Stimulated activated CD8-positive, alpha-beta memory T cell treated with anti-CD3 and anti-CD28 coated beads, Interleukin-12 subunit alpha, Interleukin-12 subunit beta, amount 100 ng/mL, for 1 hour (primary cell): ENCODE measurements at regions not wholly inside any gene's neighbourhood (a gene's known extent, or its start where the extent isn't known, plus 50 kb on each side); places are given as distances from the start of the nearest gene placed in this dataset.

Experiments used
- DNase-seq: peaks from one replicate; pipeline ENCODE4 v3.0.0-alpha.2; 2020; ENCODE audit warnings: low read depth

DNA sequence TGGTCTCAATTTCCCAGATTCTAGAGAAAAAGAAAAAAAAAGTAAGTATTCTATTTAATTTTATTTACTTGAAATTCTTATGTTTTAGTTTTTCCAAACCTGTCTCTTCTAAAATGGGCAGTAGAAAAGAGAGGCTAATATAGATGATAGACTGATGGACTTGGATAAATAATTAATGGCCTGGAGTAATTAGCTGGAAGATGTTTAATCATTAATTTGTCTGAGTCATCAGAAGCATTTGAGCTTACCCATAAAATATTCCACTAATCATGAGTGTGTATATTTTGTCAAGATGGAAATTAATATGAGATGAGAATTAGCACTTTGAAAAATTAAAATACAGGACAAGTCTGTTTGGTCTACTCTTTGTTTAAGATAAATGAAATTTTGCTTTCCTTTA lies 212.1 kb upstream of the MIR17HG start:
- DNase-seq = no peak

DNA sequence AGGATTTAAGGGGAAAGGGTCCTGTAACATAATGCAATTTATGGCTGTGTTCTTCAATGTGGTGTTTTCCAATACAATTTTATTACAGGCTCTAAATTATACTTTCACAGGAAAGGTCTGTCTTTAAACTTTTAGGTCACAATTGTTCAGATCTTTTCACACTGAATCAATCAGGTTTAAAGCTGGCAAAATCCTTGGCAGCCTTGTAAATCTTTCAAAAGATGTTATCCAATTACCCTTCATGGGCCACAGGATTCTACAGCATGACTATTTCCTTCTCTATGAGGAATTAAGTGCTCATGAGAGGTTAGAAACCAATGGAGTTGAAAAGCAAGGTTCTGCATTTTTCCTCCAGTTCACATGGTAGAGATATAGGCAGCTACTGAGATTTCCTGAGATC lies 211.5 kb upstream of the MIR17HG start:
- DNase-seq = no peak

DNA sequence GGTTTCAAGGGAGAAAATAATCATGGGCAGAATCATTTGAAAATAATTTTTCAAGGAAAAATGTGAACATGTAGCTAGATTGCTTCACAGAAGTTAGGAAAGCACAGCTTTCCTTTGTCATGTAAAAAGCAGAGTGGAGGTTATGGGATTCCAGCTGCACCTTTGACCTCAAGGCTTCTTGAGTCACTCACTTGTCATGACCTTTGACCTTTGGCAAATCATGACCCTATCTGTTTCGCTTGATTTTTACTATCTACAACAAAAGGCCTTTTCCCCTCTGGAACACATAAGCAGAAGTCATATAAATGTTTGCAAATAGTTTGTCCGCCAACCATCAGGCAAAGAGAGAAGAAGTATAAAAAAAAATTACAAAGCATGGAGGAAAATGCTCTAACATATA lies 210.7 kb upstream of the MIR17HG start:
- DNase-seq = no peak

DNA sequence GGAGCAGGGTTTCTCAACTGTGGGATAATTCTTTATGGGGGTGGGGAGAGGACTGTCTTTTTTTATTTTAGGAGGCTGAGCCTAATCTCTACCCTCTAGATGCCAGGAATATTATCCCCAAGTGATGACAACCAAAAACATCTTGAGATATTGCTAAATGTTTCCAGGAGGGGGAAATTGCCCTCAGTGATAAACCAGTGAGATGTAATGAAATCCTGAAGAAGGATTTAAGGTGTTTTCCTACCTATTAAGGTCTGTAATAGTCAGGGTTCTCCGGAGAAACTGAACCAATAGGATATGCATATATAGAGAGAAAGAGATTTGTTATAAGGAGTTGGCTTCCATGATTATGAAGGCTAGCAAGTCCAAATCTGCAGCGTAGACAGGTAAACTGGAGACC lies 208.3 kb upstream of the MIR17HG start:
- DNase-seq = no peak

DNA sequence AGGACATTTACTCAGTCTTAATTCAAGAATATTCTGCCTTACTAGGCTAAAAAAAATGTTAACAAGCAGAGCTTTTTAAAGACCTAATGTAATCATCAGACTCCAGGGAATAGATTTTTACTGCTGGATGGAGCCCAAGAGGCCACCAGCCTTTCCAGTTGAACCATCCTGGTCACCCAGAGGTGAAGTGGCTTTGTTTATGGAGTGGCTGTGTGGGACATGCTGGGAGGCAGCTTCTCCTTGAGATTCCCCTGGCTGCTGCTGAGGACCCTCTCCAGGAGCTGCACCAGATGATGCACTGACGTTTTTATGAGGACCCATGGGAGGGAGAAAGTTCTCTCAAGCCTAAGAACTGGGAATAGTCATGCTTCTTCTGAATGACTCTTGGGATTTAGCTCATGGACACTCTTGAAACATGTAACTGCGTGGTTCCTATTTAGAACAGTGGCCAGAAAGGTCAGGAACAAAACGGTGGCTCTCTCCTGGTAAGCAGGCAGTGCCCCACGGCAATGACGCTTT lies 205.9 kb upstream of the MIR17HG start:
- DNase-seq = no peak

DNA sequence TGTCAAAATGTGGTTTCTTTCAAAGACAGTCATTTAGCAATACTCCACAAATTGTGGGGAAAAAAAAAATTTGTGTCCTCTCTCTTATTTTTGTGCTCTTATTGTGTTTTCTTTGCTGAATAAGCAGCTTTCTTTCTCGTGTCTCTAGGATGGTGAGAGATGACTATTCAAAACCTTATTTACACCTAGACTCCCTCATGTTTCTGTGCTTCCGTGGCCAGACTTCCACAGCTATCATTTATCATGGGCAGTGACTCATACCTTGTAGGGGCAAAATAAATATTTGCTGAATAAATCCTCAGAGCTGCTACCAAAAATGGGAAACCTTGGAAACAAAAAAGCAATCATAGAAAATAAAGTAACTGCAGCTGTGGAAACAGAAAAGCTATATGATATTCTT lies 204.9 kb upstream of the MIR17HG start:
- DNase-seq = no peak

DNA sequence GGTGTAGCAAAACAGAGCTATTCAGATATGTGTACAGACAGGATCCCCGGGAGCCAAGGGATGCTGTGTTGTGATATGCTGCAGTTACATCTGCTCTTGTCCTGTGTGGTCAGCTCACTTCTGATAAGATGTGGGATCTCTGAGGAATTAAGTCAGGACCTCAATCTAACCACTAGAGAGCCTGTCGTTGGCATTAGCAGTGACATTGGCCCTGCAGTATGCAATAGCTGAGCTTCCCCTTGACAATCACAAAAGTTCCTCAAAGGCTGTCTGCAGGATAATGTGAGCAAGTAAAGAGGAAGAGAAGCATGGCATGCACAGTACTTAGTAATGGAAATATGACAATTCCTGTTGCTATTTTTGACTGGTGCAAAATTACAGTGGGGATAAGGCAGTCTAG lies 203.4 kb upstream of the MIR17HG start:
- no peak for DNase-seq

DNA sequence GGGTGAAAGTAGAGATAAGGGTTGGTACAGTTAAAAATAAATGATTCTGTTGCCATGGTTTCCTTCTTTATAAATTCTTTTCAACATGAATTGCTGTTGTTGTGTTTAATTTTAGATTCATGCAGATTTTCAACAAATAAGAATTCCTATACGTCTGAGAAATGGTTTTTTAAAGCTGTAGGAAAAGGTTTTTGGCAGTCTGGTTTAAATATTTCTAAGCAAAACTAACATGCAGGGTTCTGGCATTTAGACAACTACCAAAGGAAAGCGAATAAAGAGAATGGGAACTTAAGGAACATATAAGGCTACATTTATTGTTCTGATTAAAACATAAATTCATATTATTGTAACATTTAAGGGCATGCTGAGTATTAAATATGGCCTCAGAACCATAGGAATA lies 203.0 kb upstream of the MIR17HG start:
- no peak for DNase-seq

DNA sequence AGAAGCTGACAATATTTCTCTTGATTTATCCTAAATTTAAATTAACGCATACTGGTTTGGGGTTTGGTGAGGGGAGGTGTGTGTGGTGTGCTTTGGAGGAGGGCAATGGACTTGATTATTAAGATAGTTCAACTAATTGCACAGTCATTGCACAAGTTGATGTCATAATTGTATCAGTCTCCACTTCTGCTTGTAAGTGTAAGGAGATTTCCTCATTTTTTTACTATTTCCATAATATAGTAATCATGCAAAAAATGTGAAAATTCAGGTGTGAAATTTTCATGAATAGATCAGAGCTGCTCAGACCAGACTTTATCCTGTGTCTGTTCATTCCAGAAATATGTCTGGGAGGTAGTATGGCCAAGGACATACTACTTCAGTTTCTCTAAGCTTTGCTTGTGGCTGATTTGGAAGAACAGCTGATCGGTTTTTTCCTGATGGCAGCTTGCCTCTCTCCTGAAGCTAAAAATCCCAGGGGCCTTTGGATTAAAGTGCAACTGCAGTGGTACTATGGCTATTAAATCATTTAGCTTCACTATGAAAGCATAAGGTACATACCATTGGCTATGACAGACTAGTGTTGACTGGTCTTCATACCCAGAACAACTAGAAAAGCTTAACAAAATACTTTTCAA lies 201.8 kb upstream of the MIR17HG start:
- no peak for DNase-seq

DNA sequence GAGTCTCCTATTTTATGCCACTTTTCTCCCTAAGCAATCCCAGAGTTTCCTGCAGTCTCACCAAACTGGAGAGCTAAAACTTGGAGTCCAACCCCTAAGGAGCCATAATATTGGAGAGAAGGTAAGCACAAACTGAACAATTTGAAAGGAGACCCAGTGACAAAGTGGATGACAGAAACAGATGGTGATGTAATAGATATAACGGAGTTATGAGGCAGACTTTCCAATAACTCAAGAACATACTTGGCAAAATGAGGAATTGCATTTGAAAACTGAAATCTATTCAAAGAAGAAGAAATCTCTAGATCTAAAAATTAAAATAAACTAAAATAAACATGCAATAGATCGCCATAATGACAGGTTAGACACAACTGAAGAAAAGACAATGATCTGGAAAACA lies 200.9 kb upstream of the MIR17HG start:
- DNase-seq = no peak

DNA sequence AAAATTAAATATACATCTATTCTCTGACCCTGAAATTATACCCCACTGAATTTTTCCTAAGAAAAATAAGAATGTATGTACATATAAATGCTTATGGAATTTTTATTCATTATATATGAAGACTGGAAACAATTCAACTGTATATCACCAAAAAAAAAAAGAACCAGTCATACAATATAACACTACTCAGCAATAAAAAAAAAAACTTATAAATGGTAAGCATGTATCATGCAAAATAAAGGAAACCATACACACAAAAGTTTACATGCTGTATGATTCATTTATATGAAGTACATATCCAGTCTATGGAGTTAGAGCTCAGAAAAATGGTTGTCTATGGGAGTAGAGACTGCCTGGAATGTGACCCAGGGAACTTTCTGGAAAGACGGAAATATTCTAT lies 199.4 kb upstream of the MIR17HG start:
- no peak for DNase-seq

DNA sequence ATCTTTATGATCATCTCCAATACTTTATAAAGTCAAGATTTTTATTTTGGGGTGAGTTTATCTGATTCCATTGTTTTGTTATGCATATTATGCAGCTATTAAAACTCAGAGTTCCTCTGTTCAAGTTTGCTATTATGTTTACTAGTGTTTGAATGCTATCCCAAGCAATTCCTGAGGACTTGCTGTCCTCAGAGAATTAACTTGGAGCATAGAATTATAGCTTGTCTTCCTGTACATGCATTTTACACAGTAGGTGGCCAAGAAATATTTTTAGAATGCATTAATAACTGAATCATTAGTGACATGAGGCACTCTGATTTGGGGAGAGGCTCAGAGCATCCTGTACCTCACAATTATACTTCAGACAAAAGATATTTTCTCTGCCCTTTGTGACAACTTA lies 195.6 kb upstream of the MIR17HG start:
- no peak for DNase-seq

DNA sequence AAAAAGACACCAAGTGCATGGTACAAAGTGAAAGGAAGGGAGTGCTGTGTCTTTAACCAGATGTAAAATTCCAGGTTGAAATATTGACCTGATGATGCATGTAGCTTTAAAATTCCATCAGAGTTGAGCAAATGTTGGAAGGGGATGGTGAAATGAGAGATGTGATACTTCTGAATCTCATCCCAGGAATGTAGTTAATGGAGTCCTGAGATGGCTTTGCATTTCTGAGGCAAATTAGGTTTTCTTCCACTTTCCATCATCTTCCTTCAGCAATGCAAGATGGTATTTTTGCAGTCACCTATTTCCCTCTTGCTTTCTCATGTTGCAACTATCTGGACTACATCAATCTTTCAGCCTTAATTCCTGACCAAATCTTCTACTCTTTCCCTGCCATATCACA lies 194.1 kb upstream of the MIR17HG start:
- DNase-seq = no peak

DNA sequence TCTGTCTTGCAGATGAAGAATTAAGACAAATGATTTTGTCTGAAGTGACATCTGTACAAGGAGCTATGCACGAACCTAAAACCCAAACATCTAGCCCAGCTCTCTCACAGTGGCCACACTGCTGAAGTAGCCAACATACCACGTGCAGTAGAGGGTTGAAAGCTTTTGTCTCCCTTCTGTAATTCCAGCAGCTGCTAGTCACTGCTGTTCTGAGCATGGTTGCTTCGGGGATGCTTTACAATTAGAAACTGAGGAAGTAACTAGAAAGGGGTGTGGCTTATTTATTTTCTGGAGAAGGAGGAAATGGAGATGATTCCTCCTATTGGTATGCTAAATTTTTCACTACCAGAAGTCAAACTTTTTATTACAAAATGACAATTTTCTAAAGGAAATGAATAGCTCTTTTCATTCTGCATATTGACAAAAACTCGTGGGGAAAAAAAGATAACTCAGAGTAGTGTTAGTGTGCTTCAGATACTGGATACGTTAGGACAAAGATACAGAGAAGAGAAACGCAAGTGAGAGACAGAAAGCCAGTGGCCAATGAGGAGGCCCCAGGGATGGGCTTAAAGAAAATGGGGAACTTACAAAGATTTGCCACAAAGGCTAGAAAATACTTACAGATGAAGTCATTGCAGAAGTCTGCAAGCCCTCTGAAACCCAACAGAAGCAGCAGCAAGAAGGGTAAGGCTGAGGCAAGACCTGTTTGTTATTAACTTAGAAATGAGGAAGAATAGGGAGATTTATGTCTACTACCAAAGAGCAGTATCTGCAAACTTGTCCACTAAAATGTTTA lies 192.7 kb upstream of the MIR17HG start:
- no peak for DNase-seq

DNA sequence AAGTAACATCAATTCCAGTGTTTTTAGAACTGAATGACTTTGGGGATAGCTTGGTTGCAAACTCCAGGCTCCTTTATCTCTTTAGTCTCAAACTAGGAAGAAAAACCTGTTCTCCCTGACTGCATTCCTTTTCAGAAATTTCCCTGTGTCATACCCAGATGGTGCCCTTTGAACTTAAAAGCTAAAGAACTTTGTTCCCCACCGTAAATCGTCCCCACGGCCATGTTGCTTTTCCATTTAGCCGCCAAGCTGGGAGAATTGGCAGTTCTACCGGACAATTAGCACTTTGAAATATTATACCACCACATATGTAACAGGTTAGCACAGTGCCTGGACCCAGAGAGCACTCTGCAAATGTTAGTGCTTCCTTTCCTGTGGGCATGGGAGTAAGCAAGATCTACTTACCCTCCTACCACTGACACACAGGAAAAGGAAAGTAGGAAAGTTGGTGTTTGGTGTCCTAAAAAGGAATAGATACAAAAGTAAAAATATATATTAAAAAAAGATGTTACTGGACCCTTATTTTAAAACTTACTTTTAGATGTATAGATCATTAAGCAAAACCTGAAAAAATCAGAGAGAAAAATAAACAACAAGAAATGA lies 191.9 kb upstream of the MIR17HG start:
- no peak for DNase-seq

DNA sequence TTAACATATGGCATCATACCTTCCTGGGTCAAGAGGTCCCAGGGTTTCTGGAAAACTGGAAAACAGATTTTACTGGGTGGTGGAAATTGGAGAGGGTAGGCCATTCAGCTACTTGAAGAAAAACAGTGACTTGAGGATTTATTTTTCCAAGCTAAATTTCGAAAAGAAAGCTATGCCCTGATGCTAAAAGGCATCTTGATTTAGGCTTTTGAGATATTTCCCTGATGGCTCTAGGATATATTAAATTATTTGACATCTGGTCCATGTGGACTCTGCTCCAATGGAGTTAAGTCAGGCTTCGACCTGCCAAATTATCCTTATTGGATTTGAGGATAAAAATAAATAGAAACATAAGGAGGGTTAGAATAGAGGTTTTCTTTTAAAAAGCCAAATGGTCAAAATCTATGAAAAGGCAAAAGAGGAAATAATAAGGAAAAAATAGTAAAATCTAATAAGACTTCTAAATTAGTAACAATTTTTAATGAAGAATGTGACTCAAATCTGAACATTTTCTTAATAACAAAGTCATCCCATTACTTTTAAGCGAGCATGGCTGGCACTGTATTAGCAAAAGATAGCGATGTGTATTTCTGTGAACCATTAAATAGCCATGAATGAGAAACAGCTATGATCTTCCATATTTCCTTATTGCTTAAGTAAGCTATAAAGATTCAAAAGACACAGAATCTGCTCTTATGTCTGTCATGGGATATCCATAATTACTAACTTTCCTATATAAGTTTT lies 190.0 kb upstream of the MIR17HG start:
- no peak for DNase-seq

DNA sequence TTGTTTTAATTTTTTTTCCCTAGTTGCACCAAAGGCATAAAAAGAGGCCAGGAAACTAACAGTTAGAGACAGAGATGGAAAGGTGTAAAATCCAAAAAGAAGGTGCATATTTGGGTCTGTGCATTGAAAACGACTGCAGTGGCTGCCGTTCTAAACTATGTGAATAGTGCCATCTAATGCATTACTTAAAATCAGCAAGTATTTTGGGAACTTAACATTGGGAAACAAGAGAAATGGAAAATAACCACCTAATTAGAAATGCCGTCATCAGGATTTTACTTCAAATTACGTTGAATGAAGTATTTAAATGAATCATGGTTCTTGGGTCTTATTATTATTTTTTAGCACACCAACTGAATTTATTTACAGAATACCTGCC lies 189.5 kb upstream of the MIR17HG start:
- no peak for DNase-seq

DNA sequence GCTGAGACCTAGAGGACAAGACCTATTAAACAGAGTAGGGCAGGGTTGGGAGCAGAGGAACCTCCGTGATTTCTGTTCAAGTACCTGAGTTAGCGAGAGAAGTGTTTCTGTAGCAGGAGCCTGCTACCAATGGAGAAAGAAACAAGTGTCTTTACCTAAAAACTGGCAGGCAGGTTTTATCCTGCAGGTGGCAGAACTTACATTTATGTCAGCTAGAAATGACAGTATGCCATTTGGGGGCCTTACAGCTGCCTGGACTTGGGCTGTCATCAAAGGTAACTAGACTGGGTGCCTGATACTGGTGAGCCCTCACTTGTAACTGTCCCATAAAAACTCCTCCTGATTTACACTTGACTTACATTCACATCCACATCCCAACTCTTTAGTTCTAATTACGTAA lies 185.3 kb upstream of the MIR17HG start:
- DNase-seq = no peak

DNA sequence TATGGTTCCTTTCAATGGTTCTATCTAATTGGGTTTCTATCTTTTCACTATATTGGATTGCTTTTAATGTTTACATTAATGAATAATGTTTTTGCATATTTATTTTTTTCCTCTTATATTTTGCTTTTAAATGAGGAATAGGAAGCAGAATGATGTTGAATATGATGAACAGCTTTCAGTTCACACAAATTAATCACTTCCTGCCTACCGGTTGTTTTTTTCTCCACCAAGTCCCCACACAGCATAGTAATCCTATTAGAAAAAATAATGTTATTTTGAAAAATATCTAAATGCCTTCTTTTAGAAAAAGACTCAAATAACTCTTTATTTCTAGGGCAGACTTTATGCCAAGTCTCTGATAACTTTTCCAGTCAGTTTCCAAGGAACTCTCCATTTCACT lies 184.9 kb upstream of the MIR17HG start:
- DNase-seq = no peak

DNA sequence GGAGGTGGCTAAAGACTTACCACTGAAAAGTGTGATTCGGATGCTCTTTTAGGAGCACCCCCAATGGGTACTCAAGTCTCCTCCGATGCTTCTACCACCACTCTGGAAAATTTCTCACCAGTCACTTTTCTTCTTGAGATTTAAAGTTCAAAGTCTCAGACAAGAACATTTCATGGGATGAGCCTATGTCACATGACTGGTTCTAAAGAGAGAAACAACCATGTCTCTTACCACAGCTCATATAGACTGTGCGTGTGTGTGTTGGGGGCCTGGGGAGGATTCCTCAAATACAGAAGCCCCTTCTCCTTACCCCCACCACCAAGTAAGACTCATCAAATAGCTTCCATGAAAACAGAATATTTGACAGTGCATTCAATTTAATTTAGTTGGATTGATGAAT lies 181.7 kb upstream of the MIR17HG start:
- DNase-seq = no peak

DNA sequence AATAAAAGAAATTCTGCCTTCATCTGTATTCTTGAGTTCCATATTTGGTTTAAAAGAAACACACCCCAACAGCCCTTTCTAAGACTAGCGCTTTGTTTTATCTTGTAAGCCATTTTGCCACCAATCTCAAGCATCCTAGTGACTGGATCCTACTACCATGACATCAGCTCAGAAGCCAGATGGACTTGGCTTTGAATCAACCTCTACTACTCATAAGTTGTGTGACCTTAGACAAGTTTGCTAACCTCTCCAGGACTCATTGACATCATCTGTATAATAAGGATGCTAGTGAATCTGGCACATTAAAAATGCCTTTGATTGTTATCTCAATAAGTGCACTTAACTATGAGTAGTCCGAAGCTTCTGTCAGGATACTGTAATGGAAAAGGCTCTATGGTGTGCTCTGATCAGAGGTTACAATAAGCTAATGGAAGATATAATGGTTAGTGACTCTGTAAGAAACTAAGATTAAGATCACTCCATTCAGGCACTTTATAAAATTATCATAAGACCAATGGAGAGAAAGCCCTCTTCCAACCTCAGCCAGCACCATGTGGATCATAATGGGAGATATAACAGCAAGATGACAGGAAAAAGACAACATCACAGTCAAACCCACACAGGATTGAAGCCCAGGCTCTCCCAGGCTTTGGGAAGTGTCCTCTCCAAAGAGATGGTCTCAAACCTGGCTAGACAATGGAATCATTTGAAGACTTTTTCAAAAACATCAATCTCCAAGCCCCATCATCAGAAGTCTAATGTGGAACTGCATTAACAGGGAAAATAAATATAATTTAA lies 180.6 kb upstream of the MIR17HG start:
- no peak for DNase-seq
